ENCODE measurements at regions not wholly inside any gene's neighbourhood (a gene's known extent, or its start where the extent isn't known, plus 50 kb on each side); places are given as distances from the start of the nearest gene placed in this dataset.
"Not testable (repeated sequence)": the region's sequence is repeated elsewhere in the genome, so short reads cannot be mapped to it uniquely, and the experiment has no call there.

GRCh38 chr22:19599626-19600243 lies 75.5 kb upstream of the CLDN5 start:
- no peak for DNase-seq (ENCODE audit: low read depth in 4 of 4, low spot score in 1 of 4)

- DNase-seq (ENCODE audit: low read depth in 4 of 4, low spot score in 1 of 4), result not testable (repeated sequence)
Measured at GRCh38 chr22:19603346-19603745, 79.1 kb upstream of the CLDN5 start.

- DNase-seq (ENCODE audit: low read depth in 4 of 4, low spot score in 1 of 4), result no peak
Measured at GRCh38 chr22:19603767-19604166, 79.6 kb upstream of the CLDN5 start.

- no peak for DNase-seq (ENCODE audit: low read depth in 4 of 4, low spot score in 1 of 4)
Measured at GRCh38 chr22:19604711-19605268, 80.6 kb upstream of the CLDN5 start.

GRCh38 chr22:19605508-19606331 lies 81.5 kb upstream of the CLDN5 start:
- no peak for DNase-seq (ENCODE audit: low read depth in 4 of 4, low spot score in 1 of 4)

GRCh38 chr22:19606332-19607191 lies 82.4 kb upstream of the CLDN5 start:
- DNase-seq (ENCODE audit: low read depth in 4 of 4, low spot score in 1 of 4), result no peak

- peak in 2 of 4 experiments; percentile 28 to 47 for DNase-seq (ENCODE audit: low read depth in 4 of 4, low spot score in 1 of 4)
Measured at GRCh38 chr22:19607192-19608002, 83.2 kb upstream of the CLDN5 start.

- DNase-seq (ENCODE audit: low read depth in 4 of 4, low spot score in 1 of 4), result no peak
Measured at GRCh38 chr22:19608003-19608690, 83.9 kb upstream of the CLDN5 start.

- DNase-seq (ENCODE audit: low read depth in 4 of 4, low spot score in 1 of 4), result not testable (repeated sequence)
Measured at GRCh38 chr22:19609753-19610152, 85.5 kb upstream of the CLDN5 start.

GRCh38 chr22:19610518-19611253 lies 86.5 kb upstream of the CLDN5 start:
- DNase-seq (ENCODE audit: low read depth in 4 of 4, low spot score in 1 of 4), result peak in 1 of 4 experiments; percentile 36

- no peak for DNase-seq (ENCODE audit: low read depth in 4 of 4, low spot score in 1 of 4)
Measured at GRCh38 chr22:19611590-19611989, 87.4 kb upstream of the CLDN5 start.

GRCh38 chr22:19612866-19613572 lies 88.8 kb upstream of the CLDN5 start:
- DNase-seq (ENCODE audit: low read depth in 4 of 4, low spot score in 1 of 4), result no peak

- no peak for DNase-seq (ENCODE audit: low read depth in 4 of 4, low spot score in 1 of 4)
Measured at GRCh38 chr22:19614536-19614863, 90.3 kb upstream of the CLDN5 start.

GRCh38 chr22:19615001-19615461 lies 90.8 kb upstream of the CLDN5 start:
- DNase-seq (ENCODE audit: low read depth in 4 of 4, low spot score in 1 of 4), result no peak

- DNase-seq (ENCODE audit: low read depth in 4 of 4, low spot score in 1 of 4), result no peak
Measured at GRCh38 chr22:19615867-19616581, 91.8 kb upstream of the CLDN5 start.

GRCh38 chr22:19619144-19620009 lies 94.9 kb upstream of the SEPTIN5 start:
- DNase-seq (ENCODE audit: low read depth in 4 of 4, low spot score in 1 of 4), result no peak

GRCh38 chr22:19620742-19621371 lies 93.4 kb upstream of the SEPTIN5 start:
- no peak for DNase-seq (ENCODE audit: low read depth in 4 of 4, low spot score in 1 of 4)
